ENCODE measurements at regions not wholly inside any gene's neighbourhood (a gene's known extent, or its start where the extent isn't known, plus 50 kb on each side); places are given as distances from the start of the nearest gene placed in this dataset.

DNA sequence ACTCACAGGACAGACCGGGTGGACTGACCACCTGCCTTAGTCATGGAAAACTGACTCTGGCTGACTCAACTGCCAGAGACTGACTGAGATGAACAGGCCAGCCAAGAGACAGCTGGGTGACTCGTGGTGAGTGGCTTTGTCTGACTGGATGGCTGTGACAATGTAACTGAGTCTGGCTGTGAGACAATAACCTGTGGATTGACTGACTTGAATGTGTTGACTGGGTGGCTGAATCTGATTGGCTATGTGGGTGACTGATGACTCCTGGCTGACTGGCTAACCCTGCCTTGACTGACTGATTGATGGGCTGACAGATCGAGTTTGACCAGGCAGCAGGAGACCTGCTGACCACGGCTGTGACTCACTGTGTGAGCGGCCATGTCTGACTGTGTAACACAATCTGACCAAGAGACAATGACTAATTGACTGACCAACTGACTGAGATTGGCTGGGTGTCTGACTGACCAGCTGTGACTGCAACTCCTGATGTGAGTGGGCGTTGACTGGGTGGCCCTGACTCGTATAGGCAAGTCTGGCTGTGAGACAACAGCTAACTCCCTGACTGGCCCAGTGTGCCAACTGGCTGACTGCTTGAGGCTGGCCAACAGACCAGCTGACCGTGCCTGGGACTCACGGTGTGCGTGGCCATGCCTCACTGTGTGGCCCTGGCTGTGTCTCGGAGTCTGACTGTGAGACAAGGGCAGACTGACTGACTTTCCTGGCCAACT lies 509.1 kb downstream of the SHQ1 start:
- no peak for DNase-seq

- no peak for DNase-seq
These were observed 509.9 kb downstream of the SHQ1 start for GRCh38 chr3:72338082-72338941.

GRCh38 chr3:72337480-72337855 lies 510.8 kb downstream of the SHQ1 start:
- no peak for DNase-seq

- DNase-seq: peak; percentile 64
These were observed 511.3 kb downstream of the SHQ1 start for GRCh38 chr3:72336821-72337479.

DNA sequence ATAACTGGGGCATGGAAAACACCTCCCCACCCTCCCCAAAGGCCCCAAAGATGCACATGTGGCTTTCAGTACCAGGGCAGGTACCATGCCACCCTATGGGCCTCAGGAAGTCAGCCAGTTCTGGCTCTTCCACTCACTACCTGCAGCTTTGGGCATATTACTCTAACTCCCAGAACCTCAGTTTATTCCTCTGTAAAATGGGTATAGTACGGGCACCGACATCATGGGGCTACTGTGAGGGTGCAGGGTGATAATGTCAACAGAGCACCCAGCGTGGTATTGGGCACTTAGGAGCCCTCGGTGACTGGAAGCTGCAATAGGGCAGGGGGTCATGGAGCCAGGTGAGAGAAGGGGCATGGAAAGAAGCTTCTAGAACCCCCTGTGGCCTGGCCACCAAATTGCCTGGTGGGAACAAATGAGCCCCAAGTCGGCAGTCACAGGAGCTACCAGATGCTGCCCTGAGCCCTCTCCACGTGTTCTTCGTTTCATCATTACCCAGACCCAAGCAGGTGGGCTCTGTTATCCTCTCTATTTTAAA lies 512.1 kb downstream of the SHQ1 start:
- DNase-seq: no peak

- no peak for DNase-seq
These were observed 512.7 kb downstream of the SHQ1 start for GRCh38 chr3:72335458-72336095.

- DNase-seq: peak; percentile 79
These were observed 513.4 kb downstream of the SHQ1 start for GRCh38 chr3:72334681-72335457.

GRCh38 chr3:72332689-72333088 lies 515.6 kb downstream of the SHQ1 start:
- DNase-seq: no peak

- DNase-seq: no peak
These were observed 516.2 kb downstream of the SHQ1 start for GRCh38 chr3:72332036-72332435.

- no peak for DNase-seq
These were observed 517.2 kb downstream of the SHQ1 start for GRCh38 chr3:72331076-72331475.

GRCh38 chr3:72329354-72329753 lies 518.9 kb downstream of the SHQ1 start:
- DNase-seq: peak; percentile 55

- DNase-seq: no peak
These were observed 519.4 kb downstream of the SHQ1 start for GRCh38 chr3:72328755-72329277.

- no peak for DNase-seq
These were observed 521.2 kb downstream of the SHQ1 start for GRCh38 chr3:72327008-72327407.

GRCh38 chr3:72324253-72324811 lies 523.9 kb downstream of the SHQ1 start:
- no peak for DNase-seq

GRCh38 chr3:72323773-72324172 lies 524.5 kb downstream of the SHQ1 start:
- DNase-seq: no peak

DNA sequence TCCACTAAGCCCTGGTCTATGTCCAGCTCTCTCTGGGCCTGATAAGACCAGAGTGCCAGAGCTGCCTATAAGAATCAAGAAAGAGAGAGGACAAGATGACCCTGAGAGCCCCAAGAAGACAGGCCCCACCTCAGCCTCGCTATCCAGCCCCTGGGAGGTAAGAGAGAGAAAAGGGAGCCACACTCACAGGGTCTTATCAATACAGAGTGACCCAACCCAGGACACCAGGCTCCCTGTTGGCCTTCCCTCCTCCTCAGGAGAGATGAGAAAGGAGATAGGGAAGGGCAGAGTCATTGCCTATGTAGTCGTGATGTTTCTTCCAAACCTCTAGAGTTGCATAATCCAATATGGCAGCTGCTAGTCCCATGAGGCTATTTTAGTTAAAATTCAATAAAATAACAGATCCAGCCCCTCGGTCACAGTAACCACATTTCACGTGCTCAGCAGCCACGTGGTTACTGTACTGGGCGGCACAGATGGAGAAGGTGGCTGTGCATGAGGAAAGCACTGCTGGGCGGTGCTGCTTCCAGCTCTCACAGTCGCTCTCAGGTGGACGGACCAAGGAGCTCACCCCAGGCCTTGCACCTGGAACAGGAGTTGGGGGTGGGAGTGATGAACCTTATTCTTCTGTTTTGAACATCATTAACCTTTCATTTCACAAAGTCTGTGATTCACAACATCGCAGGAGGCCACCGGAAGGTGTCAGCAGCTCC lies 525.8 kb downstream of the SHQ1 start:
- no peak for DNase-seq

DNA sequence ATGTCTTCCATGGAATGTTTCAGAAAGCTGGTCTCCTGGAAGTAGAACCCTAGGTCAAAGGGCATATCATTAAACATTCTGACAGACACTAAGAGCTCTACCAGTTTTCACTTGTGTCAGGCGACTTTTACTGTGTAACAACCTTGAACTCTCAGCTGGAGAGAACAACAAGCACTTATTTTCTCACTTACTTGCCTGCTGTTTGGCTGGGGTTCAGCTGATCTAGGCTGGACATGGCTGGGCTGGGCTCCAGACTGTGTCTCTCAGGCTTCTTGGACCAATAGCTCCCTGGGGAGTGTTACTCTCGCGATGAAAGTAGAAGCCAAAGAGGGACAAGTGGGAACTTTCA lies 527.3 kb downstream of the SHQ1 start:
- no peak for DNase-seq

- no peak for DNase-seq
These were observed 527.9 kb downstream of the SHQ1 start for GRCh38 chr3:72320095-72320954.

GRCh38 chr3:72319194-72320094 lies 528.8 kb downstream of the SHQ1 start:
- DNase-seq: no peak

Measured in NCI-H1092 treated with DMSO at 0.1 percent for 48 hours (cell line).